ENCODE measurements at regions not wholly inside any gene's neighbourhood (a gene's known extent, or its start where the extent isn't known, plus 50 kb on each side); places are given as distances from the start of the nearest gene placed in this dataset.
"Not testable (repeated sequence)": the region's sequence is repeated elsewhere in the genome, so short reads cannot be mapped to it uniquely, and the experiment has no call there.

GRCh38 chr6:2307799-2308198 is 62.4 kb upstream of the GMDS start:
- WGBS, 2 donors = 84 to 87% methylated on average over 3 of the region's 3 CpGs
- Histone ChIP-seq H3K4me3 (no peak overlapping the region), H3K9me3 (no peaks in the 10 kb centered on the region), H3K4me1 (no peaks in the 10 kb centered on the region), H3K27me3 (no peaks in the 10 kb centered on the region), H3K27ac (no peak overlapping the region), H3K36me3 (no peaks in the 10 kb centered on the region)
- ATAC-seq (ENCODE audit: low FRiP score in 2 of 2) (no peak), DNase-seq (no peak)
- TF ChIP-seq POLR2A (IDR thresholded peaks at IDR 0.05) (no peak), POLR2AphosphoS5 (IDR thresholded peaks at IDR 0.05) (no peak), CTCF (IDR thresholded peaks at IDR 0.05) (no peak), EP300 (IDR thresholded peaks at IDR 0.05) (no peak)

- no peak for ATAC-seq (ENCODE audit: low FRiP score in 2 of 2)
These were observed 60.5 kb upstream of the GMDS start for GRCh38 chr6:2305951-2306350.

GRCh38 chr6:2302482-2302881 is 57.1 kb upstream of the GMDS start:
- not testable (repeated sequence) for H3K4me1 ChIP-seq; H3K4me3 ChIP-seq; H3K27ac ChIP-seq; H3K9me3 ChIP-seq; H3K36me3 ChIP-seq; H3K27me3 ChIP-seq; DNase-seq; ATAC-seq (ENCODE audit: low FRiP score in 2 of 2)
- 94 to 97% methylated on average over 5 of the region's 5 CpGs for WGBS, 2 donors

More at GRCh38 chr6:2305951-2306350, 60.5 kb upstream of the GMDS start:
- Histone ChIP-seq H3K4me3 (no peak overlapping the region), H3K4me1 (no peaks in the 10 kb centered on the region), H3K36me3 (no peaks in the 10 kb centered on the region), H3K9me3 (no peaks in the 10 kb centered on the region), H3K27ac (no peak overlapping the region), H3K27me3 (no peaks in the 10 kb centered on the region)
- no peak for DNase-seq
- no peak for TF ChIP-seq CTCF (IDR thresholded peaks at IDR 0.05)
- no peak for TF ChIP-seq POLR2A (IDR thresholded peaks at IDR 0.05)
- no peak for TF ChIP-seq EP300 (IDR thresholded peaks at IDR 0.05)
- TF ChIP-seq POLR2AphosphoS5 (IDR thresholded peaks at IDR 0.05) = no peak
- WGBS, 2 donors = 93 to 95% methylated on average over 5 of the region's 5 CpGs

- H3K36me3 ChIP-seq = no peaks in the 10 kb centered on the region
- DNase-seq (no peak), ATAC-seq (ENCODE audit: low FRiP score in 2 of 2) (no peak)
- H3K27ac ChIP-seq = no peak overlapping the region
- no peak for TF ChIP-seq POLR2AphosphoS5 (IDR thresholded peaks at IDR 0.05)
- TF ChIP-seq EP300 (IDR thresholded peaks at IDR 0.05) = no peak
- no peak for TF ChIP-seq CTCF (IDR thresholded peaks at IDR 0.05)
- no peak for TF ChIP-seq POLR2A (IDR thresholded peaks at IDR 0.05)
- H3K9me3 ChIP-seq = peaks cover 0 to 13% (median 9%) of the 10 kb centered on the region in 4 donors
- WGBS, 2 donors = 94 to 96% methylated on average over 2 of the region's 2 CpGs
- no peaks in the 10 kb centered on the region for H3K27me3 ChIP-seq
- H3K4me1 ChIP-seq = no peaks in the 10 kb centered on the region
- H3K4me3 ChIP-seq = no peak overlapping the region
These were observed 51.4 kb upstream of the GMDS start for GRCh38 chr6:2296781-2297180.

Small RNAs in the stretch of these regions (small RNA-seq; reads per million reads assigned to genes)
- gene HMGN2P28 = 0 reads per million in 4 donors
